Keratinocyte (primary cell): ENCODE measurements at regions not wholly inside any gene's neighbourhood (a gene's known extent, or its start where the extent isn't known, plus 50 kb on each side); places are given as distances from the start of the nearest gene placed in this dataset.

ENCODE experiments used
- DNase-seq: peaks from one replicate; pipeline ENCODE4 v3.0.0-alpha.2; 2011; ENCODE audit warnings: low read depth, missing footprints, low spot score
- FAIRE-seq: peaks from 2 replicates; lab custom pipeline; 2011; peaks lifted over from hg19 to GRCh38; lab: Jason Lieb, UNC
- H2AFZ ChIP-seq: 2 replicates; pipeline ENCODE4 v1.6.0; 2012; ENCODE audit warnings: low read length, control low read depth, inconsistent platforms; ENCODE audit not compliant: control insufficient read depth
- H3K27ac ChIP-seq: 2 replicates; pipeline ENCODE4 v1.5.1; 2011; ENCODE audit warnings: low read length; ENCODE audit not compliant: control insufficient read depth, insufficient read depth
- H3K27me3 ChIP-seq: 3 replicates; pipeline ENCODE4 v1.6.0; 2011; ENCODE audit warnings: low read length; ENCODE audit not compliant: control insufficient read depth, insufficient read depth; ENCODE audit errors: extremely low read depth
- H3K36me3 ChIP-seq, 2 experiments: 2 replicates in 1 of 2; 3 replicates in 1 of 2; pipeline ENCODE4 v1.5.1; 2011; ENCODE audit warnings: low read length in 2 of 2, mild to moderate bottlenecking in 1 of 2; ENCODE audit not compliant: control insufficient read depth in 2 of 2, insufficient read depth in 2 of 2; ENCODE audit errors: extremely low read depth in 1 of 2
- H3K4me1 ChIP-seq: 3 replicates; pipeline ENCODE4 v1.5.1; 2011; ENCODE audit warnings: low read length; ENCODE audit not compliant: control insufficient read depth, insufficient read depth; ENCODE audit errors: extremely low read depth
- H3K4me2 ChIP-seq: 3 replicates; pipeline ENCODE4 v1.6.0; 2011; ENCODE audit warnings: low read depth, low read length; ENCODE audit not compliant: control insufficient read depth, insufficient read depth; ENCODE audit errors: extremely low read depth
- H3K4me3 ChIP-seq, 3 experiments: fragments of 200-600 bp in 1 of 3; sonication (generic) in 1 of 3; 2 replicates in 2 of 3; 3 replicates in 1 of 3; pipeline ENCODE4 v1.5.1; 2011 to 2016; ENCODE audit warnings: low read length in 3 of 3, mild to moderate bottlenecking in 3 of 3, control low read depth in 2 of 3, inconsistent platforms in 1 of 3, low read depth in 1 of 3, mixed read lengths in 1 of 3, mixed run types in 1 of 3, moderate library complexity in 1 of 3; ENCODE audit not compliant: control insufficient read depth in 2 of 3, insufficient read depth in 2 of 3; ENCODE audit errors: extremely low read depth in 1 of 3
- H3K79me2 ChIP-seq: 2 replicates; pipeline ENCODE4 v1.6.0; 2012; ENCODE audit warnings: low read length; ENCODE audit not compliant: control insufficient read depth, insufficient read depth
- H3K9ac ChIP-seq: 3 replicates; pipeline ENCODE4 v1.6.0; 2011; ENCODE audit warnings: low read length; ENCODE audit not compliant: control insufficient read depth, insufficient read depth; ENCODE audit errors: extremely low read depth
- H3K9me1 ChIP-seq: 3 replicates; pipeline ENCODE4 v1.6.0; 2011; ENCODE audit warnings: low read length; ENCODE audit not compliant: control insufficient read depth, insufficient read depth; ENCODE audit errors: extremely low read depth
- H3K9me3 ChIP-seq: 2 replicates; pipeline ENCODE4 v1.5.1; 2012; ENCODE audit warnings: low read depth, low read length; ENCODE audit not compliant: control insufficient read depth
- H4K20me1 ChIP-seq: 3 replicates; pipeline ENCODE4 v1.6.0; 2011; ENCODE audit warnings: low read length; ENCODE audit not compliant: control insufficient read depth, insufficient read depth; ENCODE audit errors: extremely low read depth
- EZH2 ChIP-seq: IDR thresholded peaks from one replicate; pipeline ENCODE4 v1.6.1; 2012; ENCODE audit warnings: inconsistent platforms, mild to moderate bottlenecking, low read length, moderate library complexity
- dilution Hi-C: fragments of 300-500 bp; cut with MboI; formaldehyde crosslinking; loops from one replicate; pipeline ENCODE4 v1.7.0; 2020; ENCODE audit warnings: low sequenced_read_pairs; ENCODE audit not compliant: extremely low pct_ligation_motif_present
- TF ChIP-seq, protein P1 (sequence below), 3 experiments: IDR thresholded peaks in 1 of 3; conservative IDR thresholded peaks in 1 of 3; optimal IDR thresholded peaks in 1 of 3; 2 replicates in 2 of 3; 3 replicates in 1 of 3; pipeline versions ENCODE3 to v1.5.1; 2011; ENCODE audit warnings: low read length in 3 of 3, mild to moderate bottlenecking in 3 of 3, moderate library complexity in 2 of 3, control low read depth in 1 of 3, inconsistent platforms in 1 of 3; ENCODE audit not compliant: insufficient read depth in 2 of 3; ENCODE audit errors: extremely low read depth in 1 of 3

DNA sequence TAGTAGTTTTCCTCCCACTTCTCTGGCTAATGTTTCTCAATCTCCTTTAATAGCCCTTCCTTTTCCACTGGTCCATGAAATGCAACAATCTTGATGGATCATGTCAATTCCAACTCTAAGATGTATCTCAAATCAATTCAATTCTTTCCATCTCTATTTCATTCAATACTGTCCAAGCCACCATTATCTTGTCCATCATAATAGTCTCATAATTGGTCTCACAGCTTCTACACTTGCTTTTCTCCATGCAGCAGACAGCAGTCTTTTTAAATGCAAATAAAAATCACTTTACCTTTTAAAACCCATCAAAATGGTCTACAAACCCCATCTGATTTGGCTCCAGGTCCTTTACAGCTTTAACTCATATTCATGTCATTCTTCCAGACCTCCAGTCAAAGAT, 226.6 kb downstream of the EPHA4 start:
- TF ChIP-seq EZH2 = no peak
- TF ChIP-seq, protein P1, sequence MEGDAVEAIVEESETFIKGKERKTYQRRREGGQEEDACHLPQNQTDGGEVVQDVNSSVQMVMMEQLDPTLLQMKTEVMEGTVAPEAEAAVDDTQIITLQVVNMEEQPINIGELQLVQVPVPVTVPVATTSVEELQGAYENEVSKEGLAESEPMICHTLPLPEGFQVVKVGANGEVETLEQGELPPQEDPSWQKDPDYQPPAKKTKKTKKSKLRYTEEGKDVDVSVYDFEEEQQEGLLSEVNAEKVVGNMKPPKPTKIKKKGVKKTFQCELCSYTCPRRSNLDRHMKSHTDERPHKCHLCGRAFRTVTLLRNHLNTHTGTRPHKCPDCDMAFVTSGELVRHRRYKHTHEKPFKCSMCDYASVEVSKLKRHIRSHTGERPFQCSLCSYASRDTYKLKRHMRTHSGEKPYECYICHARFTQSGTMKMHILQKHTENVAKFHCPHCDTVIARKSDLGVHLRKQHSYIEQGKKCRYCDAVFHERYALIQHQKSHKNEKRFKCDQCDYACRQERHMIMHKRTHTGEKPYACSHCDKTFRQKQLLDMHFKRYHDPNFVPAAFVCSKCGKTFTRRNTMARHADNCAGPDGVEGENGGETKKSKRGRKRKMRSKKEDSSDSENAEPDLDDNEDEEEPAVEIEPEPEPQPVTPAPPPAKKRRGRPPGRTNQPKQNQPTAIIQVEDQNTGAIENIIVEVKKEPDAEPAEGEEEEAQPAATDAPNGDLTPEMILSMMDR (optimal IDR thresholded peaks at IDR 0.05 in 1 of 3, IDR thresholded peaks at IDR 0.05 in 1 of 3, conservative IDR thresholded peaks at IDR 0.05 in 1 of 3; ENCODE audit: extremely low read depth in 1 of 3, insufficient read depth in 2 of 3, low read length in 3 of 3) = no peak
- H3K9me1 ChIP-seq = no peaks in the 10 kb centered on the region
- H3K36me3 ChIP-seq = no peaks in the 10 kb centered on the region
- dilution Hi-C loops = no loop called here
- FAIRE-seq (no peak), DNase-seq (no peak)
- no peaks in the 10 kb centered on the region for H3K4me1 ChIP-seq
- H3K4me3 ChIP-seq = no peak overlapping the region
- no peak overlapping the region for H3K4me2 ChIP-seq
- no peak overlapping the region for H3K27ac ChIP-seq
- no peak overlapping the region for H3K9ac ChIP-seq
- no peaks in the 10 kb centered on the region for H3K79me2 ChIP-seq
- H2AFZ ChIP-seq = no peak overlapping the region
- H4K20me1 ChIP-seq = no peaks in the 10 kb centered on the region
- H3K9me3 ChIP-seq = no peaks in the 10 kb centered on the region
- no peaks in the 10 kb centered on the region for H3K27me3 ChIP-seq

DNA sequence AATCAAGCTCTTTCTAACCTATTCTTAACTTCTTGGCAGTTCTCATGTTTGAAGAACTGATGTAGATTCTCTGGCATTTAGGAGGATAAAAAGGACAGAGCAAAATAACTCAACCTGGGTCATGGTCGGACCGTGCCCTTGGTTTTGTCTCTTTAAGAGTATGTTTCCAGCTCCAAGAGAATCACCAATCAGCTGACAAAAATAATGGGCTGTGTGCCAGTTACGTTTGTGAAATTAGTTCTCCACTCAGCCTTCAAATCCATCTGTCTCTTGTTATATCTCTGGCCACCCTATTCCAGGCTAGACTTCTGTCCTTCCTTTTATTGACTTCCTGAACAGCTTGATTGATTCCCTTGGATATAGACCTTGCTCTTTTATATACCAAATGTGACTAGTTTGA, 225.7 kb downstream of the EPHA4 start:
- Histone ChIP-seq H3K4me2 (no peak overlapping the region), H3K79me2 (no peaks in the 10 kb centered on the region), H2AFZ (no peak overlapping the region), H3K27ac (no peak overlapping the region), H4K20me1 (no peaks in the 10 kb centered on the region), H3K4me1 (no peaks in the 10 kb centered on the region), H3K9me1 (no peaks in the 10 kb centered on the region), H3K4me3 (no peak overlapping the region), H3K27me3 (no peaks in the 10 kb centered on the region), H3K9ac (no peak overlapping the region), H3K36me3 (no peaks in the 10 kb centered on the region), H3K9me3 (no peaks in the 10 kb centered on the region)
- DNase-seq (no peak), FAIRE-seq (no peak)
- TF ChIP-seq EZH2 = no peak
- TF ChIP-seq, protein P1 (optimal IDR thresholded peaks at IDR 0.05 in 1 of 3, IDR thresholded peaks at IDR 0.05 in 1 of 3, conservative IDR thresholded peaks at IDR 0.05 in 1 of 3; ENCODE audit: extremely low read depth in 1 of 3, insufficient read depth in 2 of 3, low read length in 3 of 3) = no peak
- dilution Hi-C loops = no loop called here
